ENCODE measurements at regions not wholly inside any gene's neighbourhood (a gene's known extent, or its start where the extent isn't known, plus 50 kb on each side); places are given as distances from the start of the nearest gene placed in this dataset.
A peak's percentile ranks its signal among the peaks of the same experiment; 100 is the strongest.

DNA sequence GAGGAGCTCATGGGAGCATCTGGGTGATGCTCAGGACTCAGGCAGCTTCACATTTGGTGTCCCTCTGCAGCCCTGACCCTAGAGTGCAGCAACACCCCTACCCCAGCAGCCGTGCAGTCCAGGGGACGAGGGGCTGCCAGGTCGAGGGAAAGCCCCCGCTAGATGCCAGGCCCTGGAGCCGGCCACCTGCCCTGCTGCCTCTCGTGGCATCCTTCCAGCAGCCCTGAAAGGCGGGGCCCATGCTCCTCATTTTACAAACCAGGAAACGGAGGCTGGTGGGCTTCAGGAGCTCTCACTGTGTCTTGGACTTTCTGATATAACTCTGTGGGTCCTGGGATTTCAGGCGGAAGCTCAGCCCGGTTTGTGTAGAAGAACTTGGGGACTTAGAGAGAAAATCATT lies 120.5 kb upstream of the WNT4 start:
- Histone ChIP-seq H3K27me3 (peaks cover 97% of the 10 kb centered on the region), H3K4me1 (peaks cover 12% of the 10 kb centered on the region), H3K4me2 (no peak overlapping the region), H3K79me2 (ENCODE audit: low read depth) (no peaks in the 10 kb centered on the region), H3K36me3 (no peaks in the 10 kb centered on the region), H3K4me3 (no peak overlapping the region), H3K27ac (no peak overlapping the region), H2AFZ (replicated peaks) (no peak overlapping the region), H3K9me3 (ENCODE audit: low read depth) (no peaks in the 10 kb centered on the region), H3F3A (ENCODE audit: low read depth) (peaks cover 7% of the 10 kb centered on the region), H4K20me1 (ENCODE audit: low read depth) (peaks cover 70% of the 10 kb centered on the region), H3K9ac (no peak overlapping the region)
- H3K4me1 Mint-ChIP-seq = peaks cover 80% of the 10 kb centered on the region
- peaks cover 2% of the 10 kb centered on the region for H3K36me3 Mint-ChIP-seq
- no peak for TF ChIP-seq CTCF (IDR thresholded peaks at IDR 0.05)
- no peak for TF ChIP-seq EZH2phosphoT487 (IDR thresholded peaks at IDR 0.05)
- TF ChIP-seq EZH2 (IDR thresholded peaks at IDR 0.05) = no peak
- no peak for DNase-seq (ENCODE audit: low spot score)
- peak overlapping the region; percentile 57 for H3K27ac Mint-ChIP-seq
- H3K9me3 Mint-ChIP-seq = no peaks in the 10 kb centered on the region
- no peak overlapping the region for H3K4me3 Mint-ChIP-seq
- H3K27me3 Mint-ChIP-seq (ENCODE audit: insufficient read depth, low read depth) = peaks cover 50% of the 10 kb centered on the region

GRCh38 chr1:22264464-22265341 lies 121.8 kb upstream of the WNT4 start:
- Mint-ChIP-seq H3K4me1 (peaks cover 73% of the 10 kb centered on the region), H3K27me3 (ENCODE audit: insufficient read depth, low read depth) (peaks cover 44% of the 10 kb centered on the region), H3K27ac (peak overlapping the region; percentile 61), H3K9me3 (no peaks in the 10 kb centered on the region), H3K4me3 (peak overlapping the region; percentile 54), H3K36me3 (peaks cover 2% of the 10 kb centered on the region)
- Histone ChIP-seq H3K36me3 (no peaks in the 10 kb centered on the region), H3K9me3 (ENCODE audit: low read depth) (no peaks in the 10 kb centered on the region), H3K27me3 (peaks cover 97% of the 10 kb centered on the region), H3K9ac (no peak overlapping the region), H3K27ac (no peak overlapping the region), H3K4me2 (peak overlapping the region; percentile 6), H3K4me3 (no peak overlapping the region), H3K79me2 (ENCODE audit: low read depth) (no peaks in the 10 kb centered on the region), H4K20me1 (ENCODE audit: low read depth) (peaks cover 65% of the 10 kb centered on the region), H3K4me1 (peaks cover 12% of the 10 kb centered on the region), H2AFZ (replicated peaks) (no peak overlapping the region), H3F3A (ENCODE audit: low read depth) (peaks cover 7% of the 10 kb centered on the region)
- DNase-seq (ENCODE audit: low spot score) = peak; percentile 78
- peak; percentile 76 for TF ChIP-seq EZH2phosphoT487 (IDR thresholded peaks at IDR 0.05)
- TF ChIP-seq CTCF (IDR thresholded peaks at IDR 0.05) = no peak
- TF ChIP-seq EZH2 (IDR thresholded peaks at IDR 0.05) = no peak

- H4K20me1 ChIP-seq (ENCODE audit: low read depth) = peaks cover 65% of the 10 kb centered on the region
- H3K36me3 ChIP-seq = no peaks in the 10 kb centered on the region
- no peak overlapping the region for H3K27ac Mint-ChIP-seq
- H3K4me1 ChIP-seq = peaks cover 12% of the 10 kb centered on the region
- no peak for TF ChIP-seq CTCF (IDR thresholded peaks at IDR 0.05)
- no peak for TF ChIP-seq EZH2 (IDR thresholded peaks at IDR 0.05)
- no peak for TF ChIP-seq EZH2phosphoT487 (IDR thresholded peaks at IDR 0.05)
- no peak overlapping the region for H3K4me3 ChIP-seq
- no peaks in the 10 kb centered on the region for H3K79me2 ChIP-seq (ENCODE audit: low read depth)
- H3K27me3 ChIP-seq = peaks cover 98% of the 10 kb centered on the region
- peaks cover 2% of the 10 kb centered on the region for H3K36me3 Mint-ChIP-seq
- H3K9me3 Mint-ChIP-seq = no peaks in the 10 kb centered on the region
- no peak overlapping the region for H3K4me3 Mint-ChIP-seq
- H3F3A ChIP-seq (ENCODE audit: low read depth) = peaks cover 7% of the 10 kb centered on the region
- H3K9ac ChIP-seq = no peak overlapping the region
- peaks cover 65% of the 10 kb centered on the region for H3K4me1 Mint-ChIP-seq
- H3K27me3 Mint-ChIP-seq (ENCODE audit: insufficient read depth, low read depth) = peaks cover 36% of the 10 kb centered on the region
- H3K9me3 ChIP-seq (ENCODE audit: low read depth) = no peaks in the 10 kb centered on the region
- DNase-seq (ENCODE audit: low spot score) = no peak
- H2AFZ ChIP-seq (replicated peaks) = no peak overlapping the region
- no peak overlapping the region for H3K4me2 ChIP-seq
- H3K27ac ChIP-seq = no peak overlapping the region
These were observed 123.2 kb upstream of the WNT4 start for GRCh38 chr1:22266141-22266540.

Measured in neural progenitor cell (in vitro differentiated cells).